ENCODE measurements at regions not wholly inside any gene's neighbourhood (a gene's known extent, or its start where the extent isn't known, plus 50 kb on each side); places are given as distances from the start of the nearest gene placed in this dataset.

- Histone ChIP-seq H3K4me1 (no peaks in the 10 kb centered on the region), H3K4me3 (no peak overlapping the region), H3K27ac (no peak overlapping the region), H3K36me3 (no peaks in the 10 kb centered on the region), H3K27me3 (no peaks in the 10 kb centered on the region), H3K9me3 (no peaks in the 10 kb centered on the region)
- DNase-seq (no peak), ATAC-seq (no peak)
- whole genome bisulfite sequencing, 4 donors, result 74 to 81% (median 80%) methylated on average over 1 of the region's 1 CpG
- no peak for TF ChIP-seq CTCF (IDR thresholded peaks at IDR 0.05)
- intact Hi-C loops (cut with DNase I), result no loop called here
Measured at GRCh38 chr2:21407851-21408250, 284.1 kb downstream of the TDRD15 start.

GRCh38 chr2:21411741-21412140 lies 288.0 kb downstream of the TDRD15 start:
- WGBS, 4 donors, result 72 to 83% (median 81%) methylated on average over 5 of the region's 5 CpGs
- Histone ChIP-seq H3K4me1 (no peaks in the 10 kb centered on the region), H3K36me3 (no peaks in the 10 kb centered on the region), H3K27me3 (no peaks in the 10 kb centered on the region), H3K4me3 (no peak overlapping the region), H3K27ac (no peak overlapping the region), H3K9me3 (no peaks in the 10 kb centered on the region)
- no peak for TF ChIP-seq CTCF (IDR thresholded peaks at IDR 0.05)
- no peak for TF ChIP-seq POLR2A (IDR thresholded peaks at IDR 0.05)
- no peak for DNase-seq
- intact Hi-C loops (cut with DNase I), result no loop called here
- no peak for ATAC-seq

- WGBS, 4 donors, result 71 to 78% (median 75%) methylated on average over 4 of the region's 4 CpGs
- TF ChIP-seq CTCF (IDR thresholded peaks at IDR 0.05) (no peak), POLR2A (IDR thresholded peaks at IDR 0.05) (no peak)
- no peaks in the 10 kb centered on the region for H3K27me3 ChIP-seq
Measured at GRCh38 chr2:21412944-21413443, 289.2 kb downstream of the TDRD15 start.

GRCh38 chr2:21415234-21415633 lies 291.5 kb downstream of the TDRD15 start:
- ATAC-seq, result no peak
- no peaks in the 10 kb centered on the region for H3K4me1 ChIP-seq
- H3K4me3 ChIP-seq, result no peak overlapping the region
- H3K27ac ChIP-seq, result no peak overlapping the region
- no peaks in the 10 kb centered on the region for H3K9me3 ChIP-seq
- no peaks in the 10 kb centered on the region for H3K27me3 ChIP-seq
- intact Hi-C loops (cut with DNase I), result no loop called here
- no peak for DNase-seq
- no peak for TF ChIP-seq POLR2A (IDR thresholded peaks at IDR 0.05)
- peak in 1 of 12 donors; percentile 9 for TF ChIP-seq CTCF (IDR thresholded peaks at IDR 0.05)
- 63 to 65% (median 64%) methylated on average over 3 of the region's 3 CpGs for WGBS, 4 donors
- H3K36me3 ChIP-seq, result no peaks in the 10 kb centered on the region

More at GRCh38 chr2:21412944-21413443, 289.2 kb downstream of the TDRD15 start:
- no peaks in the 10 kb centered on the region for H3K36me3 ChIP-seq
- DNase-seq, result no peak
- H3K4me1 ChIP-seq, result no peaks in the 10 kb centered on the region
- intact Hi-C loops (cut with DNase I), result no loop called here
- no peaks in the 10 kb centered on the region for H3K9me3 ChIP-seq
- H3K27ac ChIP-seq, result no peak overlapping the region
- H3K4me3 ChIP-seq, result no peak overlapping the region
- ATAC-seq, result no peak

All from heart left ventricle (tissue), 16 donors.